ENCODE measurements at regions not wholly inside any gene's neighbourhood (a gene's known extent, or its start where the extent isn't known, plus 50 kb on each side); places are given as distances from the start of the nearest gene placed in this dataset.

DNA sequence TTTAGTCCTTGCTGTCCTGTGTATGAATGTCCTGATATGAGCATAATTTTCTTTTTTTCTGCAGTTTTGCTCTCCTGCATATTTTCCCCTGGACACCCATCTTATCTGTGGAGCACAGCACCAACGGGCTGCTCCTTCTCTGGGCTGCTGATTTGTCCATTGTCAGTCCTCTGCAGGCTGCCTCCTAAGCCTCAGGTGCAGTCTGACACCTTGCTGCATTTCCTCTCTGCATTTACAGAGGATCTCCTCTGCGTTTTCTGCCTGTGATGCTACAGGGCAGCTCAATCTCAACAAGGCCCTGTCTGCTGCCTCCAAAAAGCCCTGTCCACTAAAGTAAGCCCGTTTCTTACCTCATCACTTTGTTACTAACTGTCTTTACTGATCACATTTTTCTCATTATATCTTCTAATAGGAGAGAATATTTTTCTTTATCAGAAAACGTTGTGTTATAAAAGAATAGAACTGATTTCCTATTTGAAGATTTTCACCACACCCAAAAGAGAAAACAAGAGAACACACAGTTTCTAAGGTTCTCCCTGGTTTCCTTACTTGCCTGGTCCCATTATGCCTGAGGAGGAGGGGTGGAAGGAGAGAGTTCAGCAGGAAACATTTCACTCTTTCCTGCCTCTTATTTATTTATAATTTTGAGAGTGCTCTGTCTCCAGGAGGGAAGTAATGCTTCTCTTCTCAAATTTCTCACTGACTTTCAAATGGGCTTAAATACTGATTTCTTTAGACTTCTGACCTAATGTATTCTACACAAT, 65.6 kb upstream of the TDRD3 start:
- no peak overlapping the region for H3K4me3 ChIP-seq
- H3K27me3 ChIP-seq: no peaks in the 10 kb centered on the region
- H3K36me3 ChIP-seq: no peaks in the 10 kb centered on the region
- DNase-seq: no peak
- peaks cover 3% of the 10 kb centered on the region; the same call in 1 of the 2 replicates for H3K9me3 ChIP-seq

DNA sequence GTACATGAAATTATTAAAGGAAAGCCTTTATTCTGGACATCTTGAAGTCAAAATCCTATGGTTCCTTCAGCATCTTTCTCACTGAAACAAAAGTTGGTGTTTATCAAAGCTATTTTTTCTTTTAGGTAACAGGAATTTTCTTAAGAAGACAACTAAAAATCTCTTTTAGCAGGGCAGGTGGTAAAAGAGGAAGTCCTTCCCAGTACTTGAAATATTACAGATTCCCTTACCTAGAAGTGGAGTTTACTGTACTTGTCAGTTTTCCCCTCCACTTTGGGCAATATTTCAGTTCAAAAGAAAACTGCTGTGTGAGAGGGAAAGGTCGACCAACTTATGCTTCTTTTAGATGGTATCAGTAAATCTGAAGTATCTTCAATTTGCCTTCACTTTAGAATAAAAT, 64.3 kb upstream of the TDRD3 start:
- Histone ChIP-seq H3K36me3 (no peaks in the 10 kb centered on the region), H3K27me3 (no peaks in the 10 kb centered on the region), H3K4me3 (no peak overlapping the region), H3K9me3 (peaks cover 3% of the 10 kb centered on the region; the same call in 1 of the 2 replicates)
- DNase-seq: no peak

DNA sequence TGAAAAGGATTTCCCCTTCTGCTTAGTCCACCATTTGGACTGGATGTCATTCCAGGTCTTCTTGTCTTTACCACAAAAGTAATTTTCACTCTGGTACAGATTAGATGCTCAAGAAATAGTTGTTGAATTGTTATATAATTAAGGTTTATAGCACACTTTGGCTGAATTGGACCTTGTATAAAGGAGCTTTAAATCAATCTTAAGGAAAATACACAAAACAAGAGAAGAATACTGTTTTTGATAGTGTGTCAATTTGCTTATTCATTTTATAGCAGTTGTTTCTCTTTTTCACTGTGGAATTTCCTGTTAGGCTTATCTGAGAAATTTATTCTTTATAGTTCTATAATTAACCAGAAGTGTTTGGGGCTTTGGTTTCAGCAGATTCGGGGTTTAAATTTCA, 62.7 kb upstream of the TDRD3 start:
- no peak overlapping the region for H3K4me3 ChIP-seq
- no peaks in the 10 kb centered on the region for H3K27me3 ChIP-seq
- no peaks in the 10 kb centered on the region for H3K36me3 ChIP-seq
- H3K9me3 ChIP-seq: peaks cover 3% of the 10 kb centered on the region; the same call in 1 of the 2 replicates
- DNase-seq: no peak

DNA sequence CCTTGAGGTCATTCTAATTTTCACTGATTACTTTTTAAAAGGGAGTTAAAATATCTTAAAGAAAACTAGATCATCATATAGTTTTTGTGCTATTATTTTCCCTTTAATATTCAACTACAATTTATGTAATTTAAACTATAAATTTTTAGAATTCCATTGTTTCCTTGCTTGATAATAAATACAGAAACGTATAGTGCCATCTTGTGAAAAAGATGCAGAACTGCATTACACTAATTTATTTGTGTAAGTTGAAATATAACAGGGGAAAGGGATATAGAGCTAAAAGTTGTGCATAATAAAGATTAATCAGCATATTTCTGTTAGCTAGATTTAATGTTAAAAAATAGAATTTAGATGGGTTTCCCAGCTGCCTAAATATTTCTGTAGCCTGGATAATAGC, 61.5 kb upstream of the TDRD3 start:
- H3K27me3 ChIP-seq: no peaks in the 10 kb centered on the region; the same call in 1 of the 2 replicates
- no peak for DNase-seq
- H3K4me3 ChIP-seq: no peak overlapping the region
- peaks cover 3% of the 10 kb centered on the region; the same call in 1 of the 2 replicates for H3K9me3 ChIP-seq
- H3K36me3 ChIP-seq: no peaks in the 10 kb centered on the region

DNA sequence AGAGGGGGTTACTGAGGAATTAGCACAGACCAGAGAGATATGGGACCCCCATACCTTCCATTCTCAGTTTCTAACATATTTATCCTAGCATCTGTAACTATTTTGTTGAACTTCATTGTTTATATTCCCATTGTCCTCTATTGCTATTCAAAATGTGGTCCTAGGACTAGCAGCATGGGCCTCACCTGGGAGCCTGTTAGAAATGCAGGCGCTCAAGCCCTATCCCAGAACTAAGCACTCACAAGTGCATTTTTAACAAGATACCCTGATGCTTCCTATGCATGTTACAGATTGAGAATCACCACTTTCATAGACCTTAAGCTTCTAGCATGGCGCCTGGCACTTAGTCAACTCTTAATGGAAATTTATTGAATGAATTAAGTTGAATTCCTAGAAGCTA, 58.3 kb upstream of the TDRD3 start:
- no peaks in the 10 kb centered on the region for H3K9me3 ChIP-seq
- H3K4me3 ChIP-seq: no peak overlapping the region
- no peak for DNase-seq
- no peaks in the 10 kb centered on the region; the same call in 1 of the 2 replicates for H3K27me3 ChIP-seq
- no peaks in the 10 kb centered on the region for H3K36me3 ChIP-seq

DNA sequence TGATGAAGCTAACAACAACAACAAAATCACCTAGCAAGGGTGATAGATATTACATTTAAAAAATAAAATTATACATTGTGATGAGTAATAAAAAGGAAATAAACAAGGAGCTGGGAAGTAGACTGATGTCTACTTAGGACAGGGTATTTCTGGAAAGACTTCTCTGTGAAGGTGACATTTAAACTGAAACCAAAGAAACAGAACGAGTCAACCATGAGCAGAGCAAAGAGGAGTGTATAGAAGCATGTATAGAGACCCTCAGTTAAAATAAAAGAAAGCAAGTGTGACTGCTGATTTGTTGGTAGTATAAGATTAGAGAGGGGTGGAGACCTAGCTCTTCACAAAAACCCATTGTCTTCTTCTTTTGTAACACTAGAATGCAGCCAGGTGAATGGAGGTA, 53.0 kb upstream of the TDRD3 start:
- no peak for DNase-seq
- Histone ChIP-seq H3K36me3 (no peaks in the 10 kb centered on the region), H3K4me3 (no peak overlapping the region), H3K27me3 (no peaks in the 10 kb centered on the region; the same call in 1 of the 2 replicates), H3K9me3 (no peaks in the 10 kb centered on the region)

DNA sequence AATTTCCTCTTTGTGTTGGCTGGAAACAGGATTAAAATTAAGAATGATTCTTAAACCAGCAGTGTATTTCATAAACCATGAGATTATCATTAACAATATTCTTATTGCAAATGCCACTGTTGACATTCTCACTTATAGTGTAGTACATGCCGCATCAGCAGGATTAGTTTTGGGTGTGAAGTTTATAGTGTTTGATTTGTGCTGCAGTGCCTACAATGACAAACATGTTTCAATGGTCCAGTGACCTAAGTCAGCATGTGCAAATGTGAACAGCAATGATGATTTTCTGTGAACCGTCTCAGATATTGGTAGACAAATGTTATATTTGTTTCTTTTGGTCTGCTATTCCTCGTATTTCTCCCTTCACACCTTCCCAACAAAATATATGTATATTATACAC, 49.8 kb upstream of the TDRD3 start:
- Histone ChIP-seq H3K36me3 (no peaks in the 10 kb centered on the region), H3K9me3 (no peaks in the 10 kb centered on the region), H3K4me3 (no peak overlapping the region), H3K27me3 (no peaks in the 10 kb centered on the region; the same call in 1 of the 2 replicates)
- DNase-seq: no peak

Data from MG63 (cell line).